HepG2 (cell line): ENCODE measurements at regions not wholly inside any gene's neighbourhood (a gene's known extent, or its start where the extent isn't known, plus 50 kb on each side); places are given as distances from the start of the nearest gene placed in this dataset.

Experiments
- AGO1 ChIP-seq: fragments of 200-400 bp; formaldehyde crosslinking; IDR thresholded peaks from 2 replicates; pipeline ENCODE4 v1.6.1; 2017; ENCODE audit warnings: mild to moderate bottlenecking, low read depth, low read length, moderate library complexity; ENCODE audit not compliant: poor library complexity, severe bottlenecking
- CCDC6 ChIP-seq: sonication (generic); formaldehyde crosslinking; IDR thresholded peaks from 2 replicates; pipeline ENCODE4 v1.8.1; 2022; ENCODE audit warnings: mild to moderate bottlenecking, missing genetic modification reagents, moderate library complexity
- KAT8 ChIP-seq: IDR thresholded peaks from 2 replicates; pipeline ENCODE4 v1.6.1; 2016; ENCODE audit warnings: missing genetic modification reagents, missing compliant biosample characterization
- KDM4B ChIP-seq: sonication (generic); formaldehyde crosslinking; IDR thresholded peaks from 2 replicates; pipeline ENCODE4 v1.4.0; 2020; ENCODE audit warnings: missing genetic modification reagents
- MZF1 ChIP-seq: sonication (generic); formaldehyde crosslinking; IDR thresholded peaks from 2 replicates; pipeline ENCODE4 v1.8.1; 2023; ENCODE audit warnings: mild to moderate bottlenecking, missing genetic modification reagents, borderline replicate concordance
- SOX6 ChIP-seq, 2 experiments: fragments of 450-650 bp in 1 of 2; sonication (generic) in 1 of 2; formaldehyde crosslinking in 1 of 2; IDR thresholded peaks; 2 replicates each; pipeline versions ENCODE4 v1.4.0 to v1.6.1; 2017 to 2020; ENCODE audit warnings: antibody characterized with exemption in 1 of 2, mild to moderate bottlenecking in 1 of 2, missing genetic modification reagents in 1 of 2
- ZKSCAN8 ChIP-seq: IDR thresholded peaks from 2 replicates; pipeline ENCODE4 v1.6.1; 2016; ENCODE audit warnings: borderline replicate concordance, missing genetic modification reagents, missing compliant biosample characterization
- ZNF674 ChIP-seq: sonication (generic); formaldehyde crosslinking; IDR thresholded peaks from 2 replicates; pipeline ENCODE4 v1.5.0; 2020; ENCODE audit warnings: low read depth, mild to moderate bottlenecking, missing genetic modification reagents
- TF ChIP-seq, protein P1 (sequence below): sonication (generic); formaldehyde crosslinking; IDR thresholded peaks from 2 replicates; pipeline ENCODE4 v1.8.1; 2023; ENCODE audit warnings: mild to moderate bottlenecking, missing genetic modification reagents, borderline replicate concordance
- TF ChIP-seq, protein P2 (sequence below): sonication (generic); formaldehyde crosslinking; IDR thresholded peaks from 2 replicates; pipeline ENCODE4 v1.5.0; 2020; ENCODE audit warnings: mild to moderate bottlenecking, missing genetic modification reagents, moderate library complexity

DNA sequence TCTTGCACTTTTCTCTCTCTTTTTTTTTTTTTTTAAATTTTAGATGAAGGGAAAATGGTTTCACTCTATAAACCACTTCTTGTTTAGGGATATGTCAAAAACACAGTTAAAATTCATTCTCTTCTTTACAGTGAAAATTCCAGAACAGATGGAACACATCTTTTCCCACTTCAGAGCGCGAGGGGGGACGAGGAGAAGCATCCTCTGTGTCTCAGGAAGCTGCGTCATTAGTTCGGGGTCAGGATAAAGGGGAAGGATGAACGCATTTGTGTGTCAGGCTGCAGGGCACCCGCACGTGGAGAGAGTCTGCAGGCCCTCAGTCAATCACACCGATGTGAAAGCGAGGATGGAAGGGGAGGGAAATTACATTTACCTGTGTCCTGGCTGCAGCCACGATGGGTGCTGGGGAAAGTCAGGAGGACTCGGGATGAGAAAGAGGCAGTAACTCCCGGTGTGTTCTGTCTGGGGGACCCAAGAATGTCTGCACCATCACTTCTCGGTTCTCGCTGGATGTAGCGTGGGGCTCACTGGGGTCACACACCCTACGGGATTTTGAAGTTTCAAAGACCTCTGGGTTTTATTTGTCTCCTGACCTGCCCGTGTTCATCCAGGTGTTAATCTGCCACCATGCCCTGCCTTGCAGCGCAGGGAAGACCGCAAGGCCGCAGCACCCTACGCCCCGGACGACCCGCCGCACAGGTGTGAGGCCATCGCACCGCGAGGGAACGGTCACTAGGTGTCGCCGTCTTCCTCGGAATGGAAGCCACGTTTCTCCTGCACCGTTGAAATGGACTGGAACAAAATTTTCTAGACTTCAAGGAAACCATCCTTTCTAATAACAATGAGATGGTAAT is 66.7 kb upstream of the PITRM1 start:
- TF ChIP-seq MZF1 (CRISPR knock-in tag) (no peak), CCDC6 (CRISPR knock-in tag) (no peak), AGO1 (no peak), ZNF674 (CRISPR knock-in tag) (no peak), KDM4B (CRISPR knock-in tag) (no peak), SOX6 (IDR thresholded peaks at IDR 0.05) (no peak), SOX6 (CRISPR knock-in tag; IDR thresholded peaks at IDR 0.05) (no peak), KAT8 (CRISPR knock-in tag) (no peak), ZKSCAN8 (no peak)
- TF ChIP-seq, protein P1, sequence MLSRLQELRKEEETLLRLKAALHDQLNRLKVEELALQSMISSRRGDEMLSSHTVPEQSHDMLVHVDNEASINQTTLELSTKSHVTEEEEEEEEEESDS (CRISPR knock-in tag): no peak
- TF ChIP-seq, protein P2, sequence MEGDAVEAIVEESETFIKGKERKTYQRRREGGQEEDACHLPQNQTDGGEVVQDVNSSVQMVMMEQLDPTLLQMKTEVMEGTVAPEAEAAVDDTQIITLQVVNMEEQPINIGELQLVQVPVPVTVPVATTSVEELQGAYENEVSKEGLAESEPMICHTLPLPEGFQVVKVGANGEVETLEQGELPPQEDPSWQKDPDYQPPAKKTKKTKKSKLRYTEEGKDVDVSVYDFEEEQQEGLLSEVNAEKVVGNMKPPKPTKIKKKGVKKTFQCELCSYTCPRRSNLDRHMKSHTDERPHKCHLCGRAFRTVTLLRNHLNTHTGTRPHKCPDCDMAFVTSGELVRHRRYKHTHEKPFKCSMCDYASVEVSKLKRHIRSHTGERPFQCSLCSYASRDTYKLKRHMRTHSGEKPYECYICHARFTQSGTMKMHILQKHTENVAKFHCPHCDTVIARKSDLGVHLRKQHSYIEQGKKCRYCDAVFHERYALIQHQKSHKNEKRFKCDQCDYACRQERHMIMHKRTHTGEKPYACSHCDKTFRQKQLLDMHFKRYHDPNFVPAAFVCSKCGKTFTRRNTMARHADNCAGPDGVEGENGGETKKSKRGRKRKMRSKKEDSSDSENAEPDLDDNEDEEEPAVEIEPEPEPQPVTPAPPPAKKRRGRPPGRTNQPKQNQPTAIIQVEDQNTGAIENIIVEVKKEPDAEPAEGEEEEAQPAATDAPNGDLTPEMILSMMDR (CRISPR knock-in tag): peak; percentile 94
